CD4-positive, alpha-beta T cell treated with Interferon alpha-2 for 1 hour (primary cell): ENCODE measurements at regions not wholly inside any gene's neighbourhood (a gene's known extent, or its start where the extent isn't known, plus 50 kb on each side); places are given as distances from the start of the nearest gene placed in this dataset.
"Not testable (repeated sequence)": the region's sequence is repeated elsewhere in the genome, so short reads cannot be mapped to it uniquely, and the experiment has no call there.

Source experiments
- DNase-seq, 2 donors: peaks; one replicate each; pipeline ENCODE4 v3.0.0-alpha.2; 2020 to 2022

DNA sequence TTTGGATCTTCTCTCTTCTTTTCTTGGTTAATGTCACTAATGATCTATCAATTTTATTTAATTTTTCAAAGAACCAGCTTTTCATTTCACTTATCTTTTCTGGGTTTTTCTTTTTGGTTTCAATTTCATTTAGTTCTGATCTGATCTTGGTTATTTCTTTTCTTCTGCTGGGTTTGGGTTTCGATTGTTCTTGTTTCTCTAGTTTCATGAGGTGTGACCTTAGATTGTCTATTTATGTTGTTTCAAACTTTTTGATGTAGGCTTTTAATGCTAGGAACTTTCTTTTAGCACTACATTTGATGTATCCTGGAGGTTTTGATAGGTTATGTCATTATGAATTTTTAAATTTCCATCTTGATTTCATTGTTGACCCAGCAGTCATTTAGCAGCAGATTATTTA, 142.3 kb downstream of the C11orf87 start:
- DNase-seq: no peak

DNA sequence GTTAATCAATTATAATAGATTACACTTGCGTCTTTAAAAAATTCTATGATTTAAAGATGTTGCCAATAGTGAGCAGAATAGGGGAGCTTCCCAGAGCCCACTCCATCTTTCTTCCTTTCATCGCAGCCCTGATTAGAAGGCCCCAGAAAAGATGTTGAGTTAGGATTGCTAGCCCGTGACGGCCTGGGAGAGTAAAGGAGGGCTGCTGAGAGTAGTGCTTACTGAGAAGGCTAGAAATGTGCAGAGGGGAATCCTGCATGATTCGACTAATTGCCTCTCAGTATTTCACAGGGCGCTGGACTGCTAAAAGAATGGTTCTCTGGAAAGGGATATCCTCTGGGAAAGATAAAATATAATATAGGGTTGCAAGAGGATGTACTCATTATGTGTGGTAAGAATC, 160.5 kb downstream of the C11orf87 start:
- no peak for DNase-seq

DNA sequence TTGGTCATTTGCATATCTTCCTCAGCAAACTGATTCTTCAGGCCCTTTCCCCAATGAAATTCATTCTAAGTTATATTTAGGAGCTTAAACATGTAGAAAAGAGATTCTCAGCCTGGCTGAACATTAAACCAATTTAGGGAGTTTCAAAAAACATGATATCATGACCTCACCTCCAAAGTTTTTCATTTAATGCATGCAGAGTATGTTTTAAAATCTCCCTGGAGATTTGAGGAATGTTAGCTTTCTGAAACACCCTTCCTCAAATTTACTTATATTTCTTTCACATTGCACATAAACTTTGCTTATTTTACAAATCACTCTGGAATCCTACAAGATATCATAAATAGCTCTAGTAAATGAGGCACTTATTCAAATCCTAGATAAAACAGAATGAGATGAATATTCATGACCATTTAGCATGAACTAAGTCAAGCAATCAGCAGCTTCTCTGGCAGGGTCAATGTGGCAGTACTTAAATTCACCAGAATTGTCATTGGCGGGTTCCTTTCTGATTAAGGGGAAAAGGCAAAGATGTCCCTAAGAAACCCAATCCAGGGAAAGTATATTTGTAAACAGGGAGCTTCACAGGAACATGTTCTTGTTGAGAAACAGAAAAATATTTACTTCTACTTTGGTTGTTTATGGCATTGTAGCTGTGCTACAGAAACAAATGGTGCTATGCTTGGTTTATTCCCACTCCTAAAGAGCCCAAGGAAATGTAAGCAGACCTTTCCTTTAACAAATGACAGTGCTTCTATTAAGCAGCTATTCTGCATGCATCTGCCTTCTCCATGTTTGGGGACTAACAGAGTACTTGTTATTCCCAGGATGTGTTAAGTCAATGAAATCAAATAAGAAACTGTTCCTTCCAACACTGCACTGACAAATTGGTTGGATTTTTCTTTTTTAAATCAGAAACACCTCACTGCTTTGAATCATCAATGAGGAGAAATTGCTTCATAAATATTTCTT, 162.3 kb downstream of the C11orf87 start:
- no peak for DNase-seq

DNA sequence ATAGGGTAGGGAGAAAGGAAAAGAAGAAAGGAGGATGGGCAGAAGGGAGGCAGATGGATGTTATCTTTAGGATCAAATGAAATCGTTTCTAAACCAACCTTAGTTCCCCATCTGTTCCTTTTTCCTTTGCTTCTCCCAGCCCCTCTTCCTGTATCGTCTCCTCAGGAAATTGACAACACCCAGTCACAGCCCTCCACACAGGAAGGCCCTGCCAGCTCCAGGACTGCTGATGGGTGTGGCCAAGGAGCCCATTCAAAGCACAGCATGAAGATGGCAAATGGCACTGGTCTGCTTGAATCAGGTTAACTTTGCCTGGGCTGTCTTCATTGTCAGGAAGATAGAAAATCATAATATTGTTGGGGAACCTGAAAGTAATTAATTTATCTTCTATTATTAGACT, 164.8 kb downstream of the C11orf87 start:
- DNase-seq: no peak

DNA sequence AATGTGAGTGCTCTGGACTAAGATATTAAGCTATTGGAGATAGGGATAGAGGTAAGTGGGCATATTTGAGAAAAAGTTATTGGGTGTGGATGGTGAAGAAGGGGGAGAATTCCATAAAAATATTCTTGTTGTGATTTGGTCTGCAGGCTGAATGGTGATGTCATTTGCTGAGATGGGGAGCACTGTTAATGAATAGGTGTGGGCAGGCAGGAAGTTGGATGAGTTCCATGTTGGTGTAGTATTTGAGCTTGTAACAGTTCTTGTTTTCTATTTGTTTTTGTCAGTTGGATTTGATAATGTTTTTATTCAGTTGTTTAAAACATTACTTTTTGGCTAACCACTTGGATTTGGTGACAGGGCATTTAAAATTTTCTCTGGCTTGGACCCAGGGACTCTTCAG, 168.8 kb downstream of the C11orf87 start:
- no peak for DNase-seq

DNA sequence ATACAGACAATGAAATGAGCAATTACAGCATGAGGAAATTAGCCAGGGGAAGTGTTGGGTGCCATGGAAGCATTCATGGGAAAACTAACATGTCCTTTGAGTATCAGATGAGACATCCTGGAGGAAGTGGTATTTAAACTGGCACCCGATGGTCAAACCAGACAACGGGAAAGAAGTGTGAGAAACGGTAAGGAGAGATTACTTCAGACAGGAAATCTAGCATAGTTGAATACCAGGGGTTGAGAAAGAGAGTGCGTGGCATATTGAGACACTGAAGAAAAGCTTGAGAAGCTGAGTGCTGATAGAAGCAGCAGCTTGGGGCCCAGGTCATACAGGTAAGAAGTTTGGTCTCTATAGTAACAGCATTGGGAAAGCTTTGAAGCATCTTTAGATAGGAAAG, 175.3 kb downstream of the C11orf87 start:
- no peak for DNase-seq

DNA sequence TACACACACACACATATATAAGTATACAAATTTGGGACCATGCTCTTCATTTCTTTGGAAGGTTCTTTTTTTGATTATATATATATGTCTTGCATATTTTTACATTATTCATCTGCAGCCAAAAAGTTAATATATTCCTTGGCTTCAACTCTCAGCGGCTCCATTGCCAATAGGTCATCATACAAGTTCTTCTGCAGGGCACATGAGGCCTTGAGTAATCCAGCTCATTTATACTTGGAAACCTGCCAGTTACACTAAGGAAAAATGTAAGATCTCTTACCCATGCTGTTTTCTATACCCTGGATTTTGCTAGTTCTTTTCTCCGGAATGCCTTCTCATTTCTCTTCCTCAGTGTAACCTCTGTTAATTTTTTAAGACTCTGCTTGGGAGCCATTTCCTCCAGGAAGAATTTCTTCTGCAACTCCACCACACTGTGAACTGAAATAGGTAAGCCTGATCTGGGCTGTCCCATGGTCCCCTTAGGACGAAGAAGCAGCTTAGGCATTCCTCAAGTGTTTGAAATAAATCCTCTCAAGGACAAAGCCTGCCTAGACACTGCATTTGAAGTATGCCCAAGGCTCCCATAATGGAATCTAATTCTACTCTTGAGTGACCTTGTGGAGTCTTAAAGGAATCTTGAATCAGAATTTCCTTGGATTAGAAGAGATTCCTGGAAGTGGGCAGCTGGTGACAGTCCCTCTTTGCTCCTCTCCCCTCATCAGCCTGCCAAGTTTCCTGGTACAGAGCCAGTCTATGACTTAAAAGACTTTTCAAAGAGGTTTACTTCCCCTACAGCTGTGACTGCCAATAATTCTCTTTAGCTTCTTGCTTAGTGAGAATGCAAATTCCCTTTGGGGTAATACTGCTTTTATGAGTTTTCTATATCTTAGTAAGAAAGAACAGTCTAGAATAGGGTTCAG, 182.8 kb downstream of the C11orf87 start:
- no peak for DNase-seq

DNA sequence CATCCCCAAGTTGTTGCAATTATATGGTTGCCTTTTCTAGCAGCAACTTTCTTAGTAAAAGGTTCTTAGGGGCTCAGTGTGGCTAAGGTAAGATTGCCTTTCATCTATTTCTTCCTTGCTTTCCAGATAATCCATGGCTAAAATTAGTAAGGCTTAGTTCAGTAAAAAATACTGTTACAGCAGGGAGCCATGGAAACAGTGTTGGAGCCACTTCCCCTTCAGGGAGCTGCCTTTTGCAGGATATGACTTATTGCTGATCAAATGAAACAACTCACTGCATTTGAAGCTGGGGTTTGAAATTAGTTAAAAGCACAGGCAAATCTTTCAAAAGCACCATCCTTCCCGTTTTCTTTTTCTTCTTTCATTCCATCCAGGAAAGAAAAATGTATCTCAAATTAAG, 184.3 kb downstream of the C11orf87 start:
- DNase-seq: no peak

DNA sequence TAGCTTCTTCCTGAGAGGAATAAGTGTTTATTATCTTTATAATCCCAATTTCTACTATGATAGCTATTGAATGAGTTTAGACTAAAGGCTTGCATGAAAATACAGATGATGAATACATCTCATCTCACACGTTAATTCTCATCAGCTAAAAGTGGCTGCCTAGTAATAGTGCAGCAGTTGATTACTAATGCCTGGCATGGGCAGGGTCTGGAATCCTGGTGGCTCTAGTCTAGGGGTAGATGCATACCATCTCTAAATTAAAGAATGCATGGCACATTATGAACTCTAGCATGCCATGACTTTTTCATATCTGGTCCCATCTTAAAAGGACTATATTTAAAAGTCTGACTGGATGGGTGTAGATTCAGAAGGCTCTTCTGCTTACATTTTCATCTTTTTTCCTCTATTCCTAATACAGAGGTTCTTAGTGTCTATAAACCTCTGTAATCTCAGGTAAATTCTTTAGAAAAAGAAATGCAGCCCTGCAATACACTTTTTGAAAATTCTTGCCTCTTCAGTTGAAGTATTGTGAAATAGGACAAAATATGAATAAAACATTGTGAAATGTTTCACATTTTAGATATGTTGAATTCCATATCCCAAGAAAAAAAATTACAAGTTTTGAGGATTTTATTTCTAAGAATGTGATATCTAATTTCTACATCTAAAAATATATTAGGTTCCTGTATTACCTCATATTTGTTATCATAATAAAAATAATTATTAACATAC, 187.6 kb downstream of the C11orf87 start:
- DNase-seq: no peak

DNA sequence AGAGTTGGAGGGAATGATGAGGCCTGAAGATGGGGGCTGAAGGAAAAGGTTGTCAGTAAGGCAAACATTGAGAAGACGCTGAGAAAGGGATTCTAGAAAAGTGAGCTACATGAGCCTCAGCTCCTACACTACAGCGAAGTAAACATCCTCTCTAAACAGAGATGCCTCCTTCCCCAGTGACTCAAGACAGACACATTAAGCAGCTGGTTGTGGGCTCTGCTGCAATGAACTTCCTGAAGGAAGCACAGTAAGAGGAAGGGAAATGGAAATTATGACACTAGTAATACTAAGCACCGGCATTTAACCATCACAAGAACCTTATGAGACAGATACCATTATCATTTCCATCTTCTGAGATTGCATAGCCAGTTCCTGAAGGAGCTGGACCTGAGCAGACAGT, 190.5 kb downstream of the C11orf87 start:
- DNase-seq: no peak

DNA sequence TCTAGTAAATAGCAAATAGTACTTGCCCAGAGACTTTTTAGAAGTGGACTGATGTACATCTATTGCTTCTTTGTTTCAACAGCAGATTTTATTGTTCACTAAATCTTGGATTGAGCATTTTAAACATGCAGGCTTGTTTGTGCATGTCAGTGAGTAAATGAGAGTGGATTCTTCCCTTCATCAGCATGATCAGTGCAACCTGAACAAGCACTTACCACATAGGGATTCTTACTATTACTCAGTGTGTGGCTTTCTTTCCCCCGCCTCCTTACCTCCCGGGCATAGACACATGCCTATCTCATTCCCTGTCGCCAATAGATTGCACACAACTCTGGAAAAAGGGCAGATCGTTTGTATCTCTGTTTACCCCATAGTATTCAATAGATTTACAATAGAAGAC, 197.5 kb downstream of the C11orf87 start:
- no peak for DNase-seq

DNA sequence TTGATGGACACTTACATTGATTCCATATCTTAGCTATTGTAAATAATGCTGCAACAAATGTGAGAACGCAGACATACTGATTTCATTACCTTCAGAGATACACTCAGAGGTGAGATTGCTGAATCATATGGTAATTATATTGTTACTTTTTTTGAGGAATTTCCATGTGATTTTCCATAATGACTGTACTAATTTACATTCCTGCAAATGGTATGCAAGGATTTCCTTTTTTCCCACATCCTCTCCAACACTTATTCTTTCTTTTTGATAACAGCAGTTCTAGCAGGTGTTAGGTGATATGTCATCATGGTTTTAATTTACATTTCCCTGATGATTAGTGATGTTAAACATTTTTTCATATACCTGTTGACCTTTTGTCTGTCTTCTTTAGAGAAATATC, 207.7 kb downstream of the C11orf87 start:
- DNase-seq: no peak

DNA sequence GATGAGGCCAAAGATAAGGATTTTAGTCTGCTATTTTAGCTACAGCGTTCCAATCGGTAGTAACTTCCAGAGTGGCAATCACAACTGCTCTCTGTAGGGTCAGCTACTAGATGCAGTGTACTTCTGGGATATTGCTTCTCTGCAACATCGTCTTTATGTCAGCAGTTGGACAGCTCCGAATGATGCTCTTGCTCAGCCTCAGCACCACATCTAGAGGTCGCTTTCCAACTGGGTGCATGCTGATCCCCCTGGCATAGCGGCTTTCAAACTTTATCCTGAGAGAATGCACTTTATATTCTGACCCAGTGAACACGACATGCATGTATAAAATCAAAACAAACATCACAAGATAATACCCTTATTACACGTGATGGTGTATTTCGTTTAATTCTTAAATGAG, 219.6 kb downstream of the C11orf87 start:
- DNase-seq: no peak

DNA sequence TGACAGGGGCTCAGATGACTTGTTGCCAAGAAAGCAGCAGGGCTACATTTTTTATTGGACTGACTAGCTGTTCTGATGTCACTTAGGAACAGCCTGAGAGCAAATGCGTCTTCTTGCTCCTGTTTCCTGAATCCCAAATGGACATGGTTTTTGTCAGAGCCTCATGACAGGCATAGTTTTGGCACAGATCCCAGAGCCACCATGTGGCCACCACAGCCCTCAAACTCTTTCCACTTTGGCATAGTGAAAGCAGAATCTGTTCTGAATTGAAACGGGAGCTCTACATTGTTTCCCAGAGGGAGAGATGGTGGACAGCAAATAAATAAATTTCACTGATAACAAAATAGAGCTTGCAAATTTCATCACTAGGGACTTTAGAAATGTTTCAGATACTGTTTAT, 222.2 kb downstream of the C11orf87 start:
- no peak for DNase-seq

DNA sequence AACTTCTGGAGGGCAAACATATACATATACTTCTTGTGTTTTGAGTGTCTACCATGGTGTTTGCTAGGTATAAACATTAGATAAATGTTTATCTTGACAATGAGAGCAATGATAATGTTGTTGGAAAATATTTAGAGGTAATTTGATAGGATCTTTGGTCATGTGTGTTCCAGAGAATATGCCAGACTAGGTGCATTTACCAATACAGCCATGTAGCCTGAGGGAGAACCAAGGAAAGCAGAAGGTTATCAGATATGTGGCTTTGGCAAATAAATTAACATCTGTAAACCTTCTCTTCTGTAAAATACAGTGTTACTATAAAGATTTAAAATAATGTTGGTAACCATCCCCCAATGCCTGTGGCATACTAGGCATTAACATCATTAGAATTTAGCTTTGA, 226.8 kb downstream of the C11orf87 start:
- DNase-seq: no peak

DNA sequence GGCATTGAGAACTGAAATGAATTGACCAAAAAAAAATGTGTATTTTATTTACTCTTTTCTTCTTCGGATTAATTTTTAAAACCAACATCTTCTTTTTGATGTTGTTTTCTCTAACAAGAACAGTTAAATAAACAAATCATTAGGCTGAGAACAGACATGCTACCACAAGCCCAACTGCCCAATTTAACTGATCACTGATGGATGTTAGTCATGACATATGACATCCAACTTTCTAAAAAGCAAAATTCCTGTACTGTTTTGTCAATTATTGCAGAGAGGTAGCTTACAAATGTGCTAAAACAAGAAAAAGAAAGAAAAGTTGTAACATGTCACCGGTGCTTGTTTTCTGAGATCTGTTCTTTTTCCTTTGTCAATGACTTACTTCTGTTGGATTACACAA, 232.1 kb downstream of the C11orf87 start:
- no peak for DNase-seq

DNA sequence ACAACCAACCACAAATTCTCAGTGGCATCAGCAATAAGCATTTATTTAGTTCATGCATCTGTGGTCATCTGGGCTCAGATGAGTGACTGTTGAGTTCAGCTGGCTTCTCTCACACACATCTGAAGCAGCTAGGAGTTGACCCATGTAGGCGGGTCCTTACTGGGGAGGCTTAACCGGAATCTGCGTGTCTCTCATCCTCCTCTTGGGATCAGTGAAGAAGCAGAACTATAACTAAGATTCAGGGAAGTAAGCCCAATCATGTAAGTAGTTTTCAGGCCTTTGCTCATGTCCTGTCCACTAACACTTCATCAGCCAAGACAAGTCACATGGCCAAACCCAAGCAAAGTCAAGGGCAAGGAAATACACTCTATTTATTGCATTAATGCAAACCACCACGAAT, 236.2 kb downstream of the C11orf87 start:
- DNase-seq: no peak

DNA sequence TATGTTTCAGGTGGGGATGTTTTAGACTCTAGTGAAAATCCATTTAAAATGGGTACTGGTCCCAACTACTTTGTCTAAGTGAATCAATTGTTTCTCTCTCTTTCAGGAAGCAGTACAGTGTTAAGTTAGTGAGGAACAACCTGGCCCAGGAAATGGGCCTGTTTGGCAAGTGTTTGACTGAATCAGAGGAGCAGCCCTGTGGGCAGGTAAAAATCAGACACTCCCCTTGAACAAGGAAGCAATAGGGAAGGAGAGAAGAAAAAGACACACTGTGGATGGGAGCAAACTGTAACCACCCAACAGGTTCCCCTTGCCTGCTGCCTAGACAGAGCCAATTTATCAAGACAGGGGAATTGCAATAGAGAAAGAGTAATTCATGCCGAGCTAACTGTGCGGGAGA, 245.7 kb downstream of the C11orf87 start:
- DNase-seq: no peak

DNA sequence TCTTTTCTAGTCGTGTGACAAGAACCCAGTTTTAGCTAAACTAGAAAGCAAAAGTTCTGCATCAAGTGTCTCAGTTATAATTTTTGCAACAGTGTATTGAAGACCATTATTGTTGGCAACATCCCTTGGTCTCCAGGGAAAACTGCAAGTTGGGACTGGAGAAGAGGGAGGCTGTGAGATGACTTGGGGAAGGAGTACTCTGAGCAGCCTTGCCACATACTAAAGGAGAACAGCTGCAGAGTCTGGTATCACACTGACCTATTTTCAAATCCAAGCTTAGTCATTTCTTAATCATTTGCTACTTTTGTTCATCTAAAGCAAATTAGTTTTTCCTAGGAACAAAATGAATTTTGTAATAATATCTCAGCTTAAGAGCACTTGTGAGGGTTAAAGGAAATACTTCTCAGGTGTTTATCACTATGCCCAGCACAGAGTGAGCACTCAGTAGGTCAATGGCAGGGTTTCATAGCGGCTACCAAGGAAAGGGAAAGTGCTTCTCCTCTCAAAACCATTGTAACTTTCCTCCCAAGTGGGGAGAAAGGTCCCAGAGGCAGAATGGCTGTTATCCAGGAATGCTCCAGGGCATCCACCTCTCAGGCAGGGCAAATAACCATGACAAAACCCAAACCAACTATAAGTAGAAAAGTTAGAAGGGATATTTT, 247.1 kb downstream of the C11orf87 start:
- DNase-seq: no peak

DNA sequence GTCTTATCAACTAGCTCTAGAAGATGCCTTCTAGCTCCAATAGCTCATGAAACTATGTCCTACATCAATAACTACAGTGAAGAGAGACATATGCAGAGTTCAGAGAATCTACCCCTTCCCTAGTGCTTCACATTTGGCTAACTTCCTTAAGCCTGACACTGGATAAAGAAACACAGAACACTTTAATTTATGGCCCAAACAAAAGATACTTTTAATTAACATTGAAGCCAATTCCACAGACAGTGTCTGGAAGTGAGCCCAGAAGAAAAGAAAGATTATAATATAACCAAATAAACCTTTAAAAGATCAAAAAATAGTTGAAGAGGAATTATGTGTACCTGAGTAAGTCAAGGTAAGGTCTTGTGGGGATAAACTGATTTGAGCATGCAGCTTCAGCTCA, 255.2 kb downstream of the C11orf87 start:
- DNase-seq: no peak

DNA sequence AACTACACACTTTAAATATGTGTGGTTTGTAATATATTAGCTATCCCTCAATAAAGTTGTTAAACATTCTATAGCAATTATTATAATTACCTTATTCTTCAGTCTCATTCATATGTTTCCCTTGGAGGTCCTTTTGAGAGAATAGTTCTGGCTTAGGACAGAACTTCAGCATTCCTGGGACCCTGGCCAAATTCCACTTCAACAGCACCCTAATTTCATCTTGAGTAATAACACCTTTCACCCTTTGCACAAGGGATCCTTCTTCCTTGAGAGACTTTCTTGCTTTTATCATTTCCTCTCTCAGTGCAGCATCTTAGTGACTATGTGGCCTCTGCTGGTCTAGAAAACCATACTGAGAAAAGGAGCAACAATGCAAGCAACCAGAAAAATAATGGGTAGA, 255.9 kb downstream of the C11orf87 start:
- DNase-seq: no peak

DNA sequence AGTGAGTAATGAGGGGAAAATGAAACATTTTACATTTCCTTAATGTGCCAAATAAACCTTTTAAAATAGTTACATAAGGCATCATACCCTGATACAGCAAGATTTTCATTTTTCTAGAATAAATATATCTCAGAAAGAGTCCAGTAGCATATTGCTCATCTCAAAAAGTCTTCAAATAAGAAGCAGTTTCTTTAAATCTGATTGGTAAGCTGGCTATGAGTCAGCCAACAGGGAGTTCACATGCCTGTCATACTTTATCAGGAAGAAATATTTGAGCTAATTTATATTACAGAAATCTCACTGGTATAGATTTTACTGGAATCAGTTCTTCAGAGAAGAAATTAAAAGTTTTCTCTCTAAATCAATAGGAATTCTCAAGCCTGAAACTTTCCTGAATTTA, 258.1 kb downstream of the C11orf87 start:
- DNase-seq: no peak

DNA sequence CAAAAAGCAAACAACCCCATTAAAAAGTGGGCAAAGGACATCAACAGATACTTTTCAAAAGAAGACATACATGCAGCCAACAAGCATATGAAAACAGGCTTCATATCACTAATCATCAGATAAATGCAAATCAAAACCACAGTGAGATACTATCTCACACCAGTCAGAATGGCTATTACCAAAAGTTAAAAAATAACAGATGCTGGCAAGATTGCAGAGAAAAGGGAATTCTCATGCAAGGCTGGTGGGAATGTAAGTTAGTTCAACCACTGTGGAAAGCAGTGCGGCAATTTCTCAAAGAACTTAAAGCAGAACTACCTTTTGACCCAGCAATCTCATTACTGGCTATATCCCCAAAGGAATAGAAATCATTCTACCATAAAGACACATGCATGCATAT, 260.8 kb downstream of the C11orf87 start:
- not testable (repeated sequence) for DNase-seq
